Peyer's patch (tissue), 4 donors: ENCODE measurements at regions not wholly inside any gene's neighbourhood (a gene's known extent, or its start where the extent isn't known, plus 50 kb on each side); places are given as distances from the start of the nearest gene placed in this dataset.

Experiments used
- POLR2A ChIP-seq, 2 donors: fragments of 450-650 bp; IDR thresholded peaks; one replicate each; pipeline ENCODE4 v1.5.1; 2017; ENCODE audit warnings: antibody characterized with exemption in 2 of 2, mild to moderate bottlenecking in 2 of 2, moderate library complexity in 2 of 2
- TF ChIP-seq, protein P1 (sequence below), 6 experiments: fragments of 450-650 bp in 4 of 6; fragments of 200-600 bp in 2 of 6; sonication (generic) in 1 of 6; IDR thresholded peaks; one replicate each; pipeline ENCODE4 v1.5.1; 2017 to 2019; ENCODE audit warnings: antibody characterized with exemption in 6 of 6, mild to moderate bottlenecking in 3 of 6, moderate library complexity in 1 of 6

DNA sequence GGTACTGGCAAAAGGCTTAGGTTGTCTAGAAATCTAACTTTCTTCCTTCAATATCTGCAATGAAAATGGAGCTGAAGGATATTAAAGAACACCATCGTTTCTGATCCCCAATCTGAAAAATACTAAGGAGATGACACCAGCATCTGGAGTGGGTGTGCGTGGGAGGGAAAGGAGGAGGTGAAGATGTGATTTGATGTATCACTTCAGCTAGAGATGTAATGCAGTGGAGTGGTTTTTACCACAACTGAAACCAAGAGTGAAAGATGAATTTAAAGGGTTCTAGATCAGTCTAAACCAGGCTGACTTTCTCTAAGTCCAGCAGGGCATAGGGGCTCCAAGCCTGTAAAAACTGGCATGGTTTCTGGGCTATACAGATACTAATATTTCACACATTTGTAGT is 148.4 kb downstream of the AKAP11 start:
- TF ChIP-seq, protein P1, sequence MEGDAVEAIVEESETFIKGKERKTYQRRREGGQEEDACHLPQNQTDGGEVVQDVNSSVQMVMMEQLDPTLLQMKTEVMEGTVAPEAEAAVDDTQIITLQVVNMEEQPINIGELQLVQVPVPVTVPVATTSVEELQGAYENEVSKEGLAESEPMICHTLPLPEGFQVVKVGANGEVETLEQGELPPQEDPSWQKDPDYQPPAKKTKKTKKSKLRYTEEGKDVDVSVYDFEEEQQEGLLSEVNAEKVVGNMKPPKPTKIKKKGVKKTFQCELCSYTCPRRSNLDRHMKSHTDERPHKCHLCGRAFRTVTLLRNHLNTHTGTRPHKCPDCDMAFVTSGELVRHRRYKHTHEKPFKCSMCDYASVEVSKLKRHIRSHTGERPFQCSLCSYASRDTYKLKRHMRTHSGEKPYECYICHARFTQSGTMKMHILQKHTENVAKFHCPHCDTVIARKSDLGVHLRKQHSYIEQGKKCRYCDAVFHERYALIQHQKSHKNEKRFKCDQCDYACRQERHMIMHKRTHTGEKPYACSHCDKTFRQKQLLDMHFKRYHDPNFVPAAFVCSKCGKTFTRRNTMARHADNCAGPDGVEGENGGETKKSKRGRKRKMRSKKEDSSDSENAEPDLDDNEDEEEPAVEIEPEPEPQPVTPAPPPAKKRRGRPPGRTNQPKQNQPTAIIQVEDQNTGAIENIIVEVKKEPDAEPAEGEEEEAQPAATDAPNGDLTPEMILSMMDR (IDR thresholded peaks at IDR 0.05) = no peak
- TF ChIP-seq POLR2A (IDR thresholded peaks at IDR 0.05) = no peak
